ENCODE measurements at regions not wholly inside any gene's neighbourhood (a gene's known extent, or its start where the extent isn't known, plus 50 kb on each side); places are given as distances from the start of the nearest gene placed in this dataset.
"Not testable (repeated sequence)": the region's sequence is repeated elsewhere in the genome, so short reads cannot be mapped to it uniquely, and the experiment has no call there.

DNA sequence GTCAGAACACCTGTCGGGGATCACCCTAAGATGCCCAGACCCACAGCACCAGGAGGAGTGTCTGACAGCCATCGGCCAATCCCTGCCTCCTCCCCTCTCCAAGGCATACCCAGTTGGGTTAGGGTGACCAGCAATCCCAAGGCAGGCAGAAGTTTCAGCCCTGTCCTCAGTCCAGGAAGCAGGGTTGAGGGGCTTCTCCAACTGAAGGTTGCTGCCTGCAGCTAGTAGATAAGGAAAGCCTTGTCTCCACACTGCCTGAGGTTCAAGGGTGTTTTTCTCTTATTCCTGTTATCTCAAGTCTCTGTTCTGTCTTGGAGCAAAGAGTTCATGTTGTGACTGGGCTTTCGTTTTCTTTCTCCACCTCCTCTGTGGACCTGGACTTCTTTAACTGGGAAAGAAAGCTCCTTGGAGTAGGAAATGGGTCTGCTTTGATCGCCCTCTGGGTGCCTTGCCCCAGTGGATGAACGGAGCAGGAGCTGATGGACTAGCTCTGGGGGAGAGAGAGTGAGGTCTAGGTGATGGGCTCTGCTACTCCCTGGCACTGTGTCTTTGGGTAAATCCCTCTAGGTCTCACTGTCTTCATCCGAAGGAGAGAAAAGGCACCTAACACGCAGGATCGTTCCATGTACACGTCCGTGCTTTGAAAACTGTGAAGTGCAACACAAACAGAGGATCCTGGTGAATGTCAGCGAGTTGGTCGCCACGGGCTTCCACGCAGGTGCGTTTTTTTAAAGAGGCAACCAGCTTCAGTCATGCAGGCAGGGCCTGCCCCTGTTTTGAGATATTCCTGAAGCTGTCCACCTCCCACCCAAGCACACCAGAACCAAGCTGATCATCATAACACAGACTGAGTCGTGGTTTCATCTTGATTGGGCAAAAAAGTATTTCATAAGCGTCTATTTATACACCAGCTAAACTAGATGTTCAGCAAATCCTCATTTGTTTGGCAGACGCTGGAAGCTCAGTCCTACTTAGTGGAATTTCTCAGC lies 52.5 kb upstream of the FOXN3 start:
- H3K4me1 Mint-ChIP-seq (ENCODE audit: low read depth), result peaks cover 49% of the 10 kb centered on the region
- H3K36me3 Mint-ChIP-seq (ENCODE audit: low read depth), result peaks cover 26% of the 10 kb centered on the region
- intact Hi-C loops (cut with micrococcal nuclease), result no loop called here
- peaks cover 3% of the 10 kb centered on the region for H3K9me3 Mint-ChIP-seq
- H3K27me3 Mint-ChIP-seq, result no peaks in the 10 kb centered on the region
- no peak overlapping the region for H3K4me3 Mint-ChIP-seq
- H3K27ac Mint-ChIP-seq, result no peak overlapping the region
- ChIA-PET POLR2A (no interaction called here), CTCF (interaction anchor here (1.0 to 1.1 kb wide), 2 partner anchors 10 to 293 kb away, joined by 3 read pairs; no protein-coding TSS in a partner anchor)
- TF ChIP-seq CTCF (IDR thresholded peaks at IDR 0.05), result no peak
- ATAC-seq (no peak), DNase-seq (no peak)

- Mint-ChIP-seq H3K36me3 (ENCODE audit: low read depth) (peaks cover 28% of the 10 kb centered on the region), H3K9me3 (peaks cover 3% of the 10 kb centered on the region), H3K27me3 (no peaks in the 10 kb centered on the region), H3K4me1 (ENCODE audit: low read depth) (peaks cover 51% of the 10 kb centered on the region), H3K27ac (peak overlapping the region; percentile 14), H3K4me3 (no peak overlapping the region)
- ChIA-PET POLR2A (interaction anchor here (0.8 kb wide), 1 partner anchor 8 kb away, joined by 3 read pairs; no protein-coding TSS in a partner anchor), CTCF (interaction anchor here (1.1 kb wide), 1 partner anchor 292 kb away, joined by 3 read pairs; no protein-coding TSS in a partner anchor)
- no peak for TF ChIP-seq CTCF (IDR thresholded peaks at IDR 0.05)
- intact Hi-C loops (cut with micrococcal nuclease), result no loop called here
- DNase-seq (no peak), ATAC-seq (no peak)
These were observed 51.5 kb upstream of the FOXN3 start for GRCh38 chr14:89468566-89468965.

- H3K4me3 Mint-ChIP-seq; H3K9me3 Mint-ChIP-seq; ATAC-seq; intact Hi-C loops (cut with micrococcal nuclease); H3K27me3 Mint-ChIP-seq: not testable (repeated sequence)
- peak; percentile 45 for DNase-seq
- Mint-ChIP-seq H3K27ac (peak overlapping the region; percentile 14), H3K4me1 (ENCODE audit: low read depth) (peaks cover 53% of the 10 kb centered on the region), H3K36me3 (ENCODE audit: low read depth) (peaks cover 28% of the 10 kb centered on the region)
- POLR2A ChIA-PET, result interaction anchor here (0.6 to 0.8 kb wide), 4 partner anchors 8 to 222 kb away, joined by 3 to 4 read pairs (median 4); no protein-coding TSS in a partner anchor
- CTCF ChIA-PET, result interaction anchor here (0.6 to 0.8 kb wide), 3 partner anchors 17 to 59 kb away, joined by 3 read pairs; no protein-coding TSS in a partner anchor
These were observed 51.0 kb upstream of the FOXN3 start for GRCh38 chr14:89468030-89468429.

- H3K9me3 Mint-ChIP-seq, result peaks cover 3% of the 10 kb centered on the region
- DNase-seq (no peak), ATAC-seq (peak; percentile 12)
- ChIA-PET CTCF (interaction anchor here (0.8 to 1.5 kb wide), 4 partner anchors 12 to 290 kb away, joined by 3 to 4 read pairs (median 4); no protein-coding TSS in a partner anchor), POLR2A (interaction anchor here (1.4 to 1.7 kb wide), 4 partner anchors 15 to 153 kb away, joined by 3 to 4 read pairs (median 3); no protein-coding TSS in a partner anchor)
- TF ChIP-seq CTCF (IDR thresholded peaks at IDR 0.05), result no peak
- H3K4me1 Mint-ChIP-seq (ENCODE audit: low read depth), result peaks cover 53% of the 10 kb centered on the region
- no peaks in the 10 kb centered on the region for H3K27me3 Mint-ChIP-seq
- peaks cover 28% of the 10 kb centered on the region for H3K36me3 Mint-ChIP-seq (ENCODE audit: low read depth)
- intact Hi-C loops (cut with micrococcal nuclease), result no loop called here
- H3K4me3 Mint-ChIP-seq, result peak overlapping the region; percentile 32
- peak overlapping the region; percentile 90 for H3K27ac Mint-ChIP-seq
These were observed 49.9 kb upstream of the FOXN3 start for GRCh38 chr14:89466944-89467343.

Data from activated CD8-positive, alpha-beta T cell treated with anti-CD3 and anti-CD28 coated beads for 36 hours (primary cell).